ENCODE measurements at regions not wholly inside any gene's neighbourhood (a gene's known extent, or its start where the extent isn't known, plus 50 kb on each side); places are given as distances from the start of the nearest gene placed in this dataset.
A peak's percentile ranks its signal among the peaks of the same experiment; 100 is the strongest.

GRCh38 chr14:58735596-58735995 is 97.8 kb downstream of the DACT1 start:
- Mint-ChIP-seq H3K27me3 (ENCODE audit: insufficient read depth) (peaks cover 3% of the 10 kb centered on the region), H3K4me1 (ENCODE audit: low read depth) (peaks cover 90% of the 10 kb centered on the region), H3K4me3 (no peak overlapping the region), H3K9me3 (no peaks in the 10 kb centered on the region), H3K27ac (no peak overlapping the region), H3K36me3 (ENCODE audit: low read depth) (peaks cover 18% of the 10 kb centered on the region)
- TF ChIP-seq CTCF (IDR thresholded peaks at IDR 0.05) = no peak
- DNase-seq = no peak

GRCh38 chr14:58736606-58737005 is 98.8 kb downstream of the DACT1 start:
- DNase-seq = peak; percentile 18
- H3K27me3 Mint-ChIP-seq (ENCODE audit: insufficient read depth) = peaks cover 6% of the 10 kb centered on the region
- peaks cover 16% of the 10 kb centered on the region for H3K36me3 Mint-ChIP-seq (ENCODE audit: low read depth)

GRCh38 chr14:58737511-58737910 is 99.7 kb downstream of the DACT1 start:
- Mint-ChIP-seq H3K27me3 (ENCODE audit: insufficient read depth) (peaks cover 6% of the 10 kb centered on the region), H3K9me3 (no peaks in the 10 kb centered on the region), H3K4me1 (ENCODE audit: low read depth) (peaks cover 82% of the 10 kb centered on the region), H3K36me3 (ENCODE audit: low read depth) (peaks cover 16% of the 10 kb centered on the region), H3K27ac (peak overlapping the region; percentile 46), H3K4me3 (peak overlapping the region; percentile 52; the same call in 1 of the 2 replicates)
- no peak for TF ChIP-seq CTCF (IDR thresholded peaks at IDR 0.05)
- no peak for DNase-seq

More at GRCh38 chr14:58736606-58737005, 98.8 kb downstream of the DACT1 start:
- Mint-ChIP-seq H3K4me1 (ENCODE audit: low read depth) (peaks cover 89% of the 10 kb centered on the region), H3K9me3 (no peaks in the 10 kb centered on the region), H3K27ac (peak overlapping the region; percentile 35), H3K4me3 (peak overlapping the region; percentile 28; the same call in 1 of the 2 replicates)
- no peak for TF ChIP-seq CTCF (IDR thresholded peaks at IDR 0.05)

DNA sequence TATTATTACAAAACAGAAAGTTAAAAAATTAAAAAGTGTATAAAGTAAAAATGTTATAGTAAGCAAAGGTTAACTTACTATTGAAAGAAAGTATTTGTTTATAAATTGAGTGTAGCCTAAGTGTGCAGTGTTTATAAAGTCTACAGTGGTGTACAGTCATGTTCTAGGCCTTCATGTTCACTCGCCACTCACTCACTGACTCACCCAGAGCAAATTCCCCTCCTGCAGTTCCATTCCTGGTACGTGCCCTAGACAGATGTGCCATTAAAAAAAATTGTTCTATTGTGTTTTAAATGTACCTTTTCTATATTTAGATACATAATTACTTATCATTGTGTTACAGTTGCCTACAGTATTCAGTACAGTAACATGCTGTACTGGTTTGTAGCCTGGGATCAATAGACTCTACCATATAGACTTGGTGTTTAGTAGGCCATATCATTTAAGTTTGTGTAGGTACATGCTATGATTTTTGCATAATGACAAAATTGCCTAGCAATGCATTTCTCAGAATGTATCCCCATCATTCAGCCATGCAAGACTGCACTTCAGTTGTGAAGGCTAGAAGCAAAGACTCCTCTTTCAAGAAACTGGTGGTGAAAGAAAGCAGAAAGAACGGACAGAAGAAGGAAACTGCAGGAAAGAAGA is 100.6 kb downstream of the DACT1 start:
- Mint-ChIP-seq H3K36me3 (ENCODE audit: low read depth) (peaks cover 9% of the 10 kb centered on the region; the same call in 1 of the 2 replicates), H3K27me3 (ENCODE audit: insufficient read depth) (peaks cover 6% of the 10 kb centered on the region), H3K27ac (peak overlapping the region; percentile 71), H3K9me3 (no peaks in the 10 kb centered on the region), H3K4me3 (peak overlapping the region; percentile 65), H3K4me1 (ENCODE audit: low read depth) (peaks cover 74% of the 10 kb centered on the region)
- TF ChIP-seq CTCF (IDR thresholded peaks at IDR 0.05) = no peak
- DNase-seq = peak; percentile 89

- peaks cover 6% of the 10 kb centered on the region; the same call in 1 of the 2 replicates for H3K27me3 Mint-ChIP-seq (ENCODE audit: insufficient read depth)
- peaks cover 68% of the 10 kb centered on the region for H3K4me1 Mint-ChIP-seq (ENCODE audit: low read depth)
- peak; percentile 49 for DNase-seq
- 0 out of 2 replicates have a peak, but pooled peaks cover 5% of the 10 kb centered on the region for H3K36me3 Mint-ChIP-seq (ENCODE audit: low read depth)
- H3K27ac Mint-ChIP-seq = peak overlapping the region; percentile 71
- no peaks in the 10 kb centered on the region for H3K9me3 Mint-ChIP-seq
- peak overlapping the region; percentile 65; the same call in 1 of the 2 replicates for H3K4me3 Mint-ChIP-seq
- TF ChIP-seq CTCF (IDR thresholded peaks at IDR 0.05) = no peak
Observed at GRCh38 chr14:58738876-58739275, 101.1 kb downstream of the DACT1 start.
